D721Med (cell line): ENCODE measurements at regions not wholly inside any gene's neighbourhood (a gene's known extent, or its start where the extent isn't known, plus 50 kb on each side); places are given as distances from the start of the nearest gene placed in this dataset.

Source experiments
- DNase-seq: peaks from one replicate; pipeline ENCODE4 v3.0.0; 2011; ENCODE audit warnings: low spot score; ENCODE audit not compliant: insufficient read length
- FAIRE-seq: peaks from 2 replicates; lab custom pipeline; 2011; peaks lifted over from hg19 to GRCh38; lab: Jason Lieb, UNC
- TF ChIP-seq, protein P1 (sequence below): IDR thresholded peaks from 2 replicates; pipeline ENCODE4 v1.5.1; 2012; ENCODE audit warnings: mild to moderate bottlenecking, control low read depth; ENCODE audit not compliant: insufficient read depth; ENCODE audit errors: missing control alignments

DNA sequence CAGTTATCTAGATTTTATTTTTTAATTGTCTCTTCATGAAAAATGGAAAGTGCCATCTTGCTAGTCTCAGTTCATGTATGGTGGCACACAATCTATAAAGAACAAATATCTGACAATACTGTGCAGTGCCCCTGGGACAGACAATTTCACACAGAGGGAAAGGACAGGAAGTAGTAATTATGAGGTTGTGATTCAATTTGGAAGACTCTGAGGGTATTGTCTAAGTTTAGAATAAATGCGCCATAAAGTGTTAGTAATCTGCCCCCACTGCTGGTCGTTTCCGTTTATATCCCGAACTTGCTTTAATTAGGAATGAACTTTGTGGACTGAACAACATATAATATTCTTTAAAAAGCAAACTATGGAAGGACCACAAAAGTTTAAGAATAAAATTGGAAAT is 196.4 kb upstream of the SLC24A5 start:
- DNase-seq (no peak), FAIRE-seq (no peak)
- TF ChIP-seq, protein P1, sequence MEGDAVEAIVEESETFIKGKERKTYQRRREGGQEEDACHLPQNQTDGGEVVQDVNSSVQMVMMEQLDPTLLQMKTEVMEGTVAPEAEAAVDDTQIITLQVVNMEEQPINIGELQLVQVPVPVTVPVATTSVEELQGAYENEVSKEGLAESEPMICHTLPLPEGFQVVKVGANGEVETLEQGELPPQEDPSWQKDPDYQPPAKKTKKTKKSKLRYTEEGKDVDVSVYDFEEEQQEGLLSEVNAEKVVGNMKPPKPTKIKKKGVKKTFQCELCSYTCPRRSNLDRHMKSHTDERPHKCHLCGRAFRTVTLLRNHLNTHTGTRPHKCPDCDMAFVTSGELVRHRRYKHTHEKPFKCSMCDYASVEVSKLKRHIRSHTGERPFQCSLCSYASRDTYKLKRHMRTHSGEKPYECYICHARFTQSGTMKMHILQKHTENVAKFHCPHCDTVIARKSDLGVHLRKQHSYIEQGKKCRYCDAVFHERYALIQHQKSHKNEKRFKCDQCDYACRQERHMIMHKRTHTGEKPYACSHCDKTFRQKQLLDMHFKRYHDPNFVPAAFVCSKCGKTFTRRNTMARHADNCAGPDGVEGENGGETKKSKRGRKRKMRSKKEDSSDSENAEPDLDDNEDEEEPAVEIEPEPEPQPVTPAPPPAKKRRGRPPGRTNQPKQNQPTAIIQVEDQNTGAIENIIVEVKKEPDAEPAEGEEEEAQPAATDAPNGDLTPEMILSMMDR = no peak

DNA sequence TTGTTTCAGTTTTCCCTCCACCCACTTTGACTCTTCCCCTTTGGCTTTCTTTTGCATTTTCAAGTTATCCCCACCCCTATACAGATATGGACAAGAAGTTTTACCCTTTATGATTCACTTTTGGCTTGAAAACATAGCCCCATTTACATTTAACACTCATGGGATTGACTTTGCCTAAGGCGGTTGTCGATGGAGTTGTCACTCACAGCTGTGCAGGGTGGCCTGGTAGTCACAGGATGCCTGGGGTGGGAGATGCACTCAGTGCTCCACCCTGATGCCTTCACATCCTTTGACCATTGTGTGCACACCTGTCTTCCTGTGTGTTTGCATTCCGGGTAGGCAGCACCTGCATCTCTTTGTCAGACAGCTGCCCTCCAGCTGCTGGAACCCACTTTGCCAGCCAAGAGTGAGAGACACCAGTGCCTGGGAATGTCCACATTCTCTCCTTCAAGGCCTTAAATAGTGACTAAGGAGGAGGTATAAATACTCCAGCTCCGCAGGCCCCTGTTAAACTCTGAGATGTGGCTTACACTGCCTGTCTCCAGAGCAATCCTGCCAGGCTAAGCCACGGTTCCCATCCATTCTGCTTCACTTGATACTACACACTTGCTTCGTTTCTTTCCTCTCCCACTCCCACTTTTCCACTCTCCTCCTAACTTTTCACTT is 191.5 kb upstream of the SLC24A5 start:
- no peak for DNase-seq
- no peak for FAIRE-seq
- TF ChIP-seq, protein P1 = no peak

GRCh38 chr15:47932261-47932660 is 188.5 kb upstream of the SLC24A5 start:
- TF ChIP-seq, protein P1 = no peak
- DNase-seq = no peak
- no peak for FAIRE-seq

DNA sequence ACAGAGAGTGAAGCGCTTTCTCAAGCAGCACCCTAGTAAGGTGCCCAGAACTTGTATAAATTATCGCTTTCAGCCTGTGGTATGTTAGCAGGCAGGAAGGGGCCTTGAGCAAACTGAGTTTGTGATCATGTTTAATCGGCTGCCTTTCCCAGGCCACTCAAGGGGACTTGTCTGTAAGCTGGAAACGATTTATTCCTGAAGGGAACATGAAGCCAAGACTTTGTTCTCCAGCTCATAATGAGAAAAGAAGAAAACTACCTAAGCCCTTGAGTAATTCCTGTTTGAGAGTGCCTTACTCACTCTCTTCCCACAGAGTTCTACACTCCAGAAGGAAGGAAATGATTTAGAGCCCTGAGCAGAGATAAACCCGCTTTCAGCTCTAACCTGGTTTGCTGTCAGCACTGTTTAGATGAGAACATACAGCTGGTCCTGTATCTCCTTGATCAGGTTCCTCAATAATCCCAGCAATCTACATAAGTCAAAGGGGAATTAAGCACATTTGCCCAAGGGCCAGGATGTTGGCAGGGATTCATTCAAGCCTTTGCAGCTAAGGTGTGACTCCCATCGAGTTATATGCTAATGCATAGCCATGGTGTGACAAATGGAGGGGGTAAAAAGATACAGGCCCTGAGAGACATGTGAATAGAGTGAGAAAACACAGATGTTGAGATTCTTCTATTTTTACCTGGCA is 187.7 kb upstream of the SLC24A5 start:
- no peak for DNase-seq
- FAIRE-seq = no peak
- TF ChIP-seq, protein P1 = no peak

DNA sequence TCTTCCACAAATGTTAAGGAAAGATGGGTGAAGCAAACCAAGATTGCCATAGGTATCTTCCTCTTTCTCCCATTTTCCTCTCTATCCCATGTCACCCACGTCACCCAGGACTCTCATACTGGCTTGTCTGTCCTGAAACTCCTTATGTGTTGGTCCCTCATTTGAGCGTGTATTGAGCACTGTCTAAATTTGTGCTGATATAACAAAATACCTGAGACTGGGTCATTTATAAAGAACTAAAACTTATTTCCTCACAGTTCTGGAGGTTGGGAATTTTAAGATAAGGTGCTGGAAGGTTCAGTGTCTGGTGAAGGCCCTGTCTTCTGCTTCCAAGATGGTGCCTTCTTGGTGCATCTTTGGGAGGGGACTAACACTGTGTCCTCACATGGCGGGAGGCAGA is 186.9 kb upstream of the SLC24A5 start:
- no peak for FAIRE-seq

GRCh38 chr15:47934342-47934741 is 186.4 kb upstream of the SLC24A5 start:
- FAIRE-seq = no peak
- no peak for DNase-seq
- TF ChIP-seq, protein P1 = no peak

More for the DNA sequence above, 186.9 kb upstream of the SLC24A5 start:
- no peak for DNase-seq
- TF ChIP-seq, protein P1 = no peak

- DNase-seq = no peak
- TF ChIP-seq, protein P1 = no peak
- no peak for FAIRE-seq
Measured at GRCh38 chr15:47937834-47938233, 183.0 kb upstream of the SLC24A5 start.
